GM23338 (cell line): ENCODE measurements at regions not wholly inside any gene's neighbourhood (a gene's known extent, or its start where the extent isn't known, plus 50 kb on each side); places are given as distances from the start of the nearest gene placed in this dataset.

Experiments
- CREB1 ChIP-seq: fragments of 250-450 bp; sonication (Bioruptor Pico); IDR thresholded peaks from 2 replicates; pipeline ENCODE4 v1.5.0; 2020; ENCODE audit warnings: low read depth, mild to moderate bottlenecking, moderate library complexity
- CTCF ChIP-seq, 2 experiments: fragments of 200-600 bp in 1 of 2; sonication (generic) in 1 of 2; conservative IDR thresholded peaks; 2 replicates each; pipeline versions ENCODE4 v1.5.1 to v1.6.1; 2016 to 2017; ENCODE audit warnings: antibody characterized with exemption in 2 of 2, low read depth in 2 of 2, mild to moderate bottlenecking in 2 of 2, moderate library complexity in 1 of 2
- ETS1 ChIP-seq: IDR thresholded peaks from 2 replicates; pipeline ENCODE4 v1.6.1; 2016; ENCODE audit warnings: antibody characterized with exemption
- EZH2 ChIP-seq: fragments of 200-600 bp; sonication (generic); IDR thresholded peaks from one replicate; pipeline ENCODE4 v1.8.0; 2017; ENCODE audit warnings: antibody characterized with exemption, mild to moderate bottlenecking, low read depth; ENCODE audit not compliant: unreplicated experiment
- EZH2phosphoT487 ChIP-seq: fragments of 200-600 bp; sonication (generic); IDR thresholded peaks from one replicate; pipeline ENCODE4 v1.8.1; 2018; ENCODE audit warnings: antibody characterized with exemption; ENCODE audit not compliant: unreplicated experiment
- JUNB ChIP-seq: IDR thresholded peaks from one replicate; pipeline ENCODE4 v1.6.1; 2016; ENCODE audit warnings: antibody characterized with exemption; ENCODE audit not compliant: unreplicated experiment
- POLR2AphosphoS5 ChIP-seq: IDR thresholded peaks from 2 replicates; pipeline ENCODE4 v1.6.1; 2016; ENCODE audit warnings: antibody characterized with exemption, low read depth
- STAT1 ChIP-seq: IDR thresholded peaks from one replicate; pipeline ENCODE4 v1.6.1; 2016; ENCODE audit warnings: antibody characterized with exemption; ENCODE audit not compliant: unreplicated experiment
- ZNF114 ChIP-seq: fragments of 250-450 bp; sonication (Bioruptor Pico); IDR thresholded peaks from 2 replicates; pipeline ENCODE4 v1.5.0; 2020; ENCODE audit warnings: mild to moderate bottlenecking, moderate library complexity
- ZNF331 ChIP-seq: fragments of 250-450 bp; sonication (Bioruptor Pico); IDR thresholded peaks from 2 replicates; pipeline ENCODE4 v1.5.0; 2020; ENCODE audit warnings: low read depth, mild to moderate bottlenecking, moderate library complexity
- ZNF462 ChIP-seq: fragments of 250-450 bp; sonication (Bioruptor Pico); IDR thresholded peaks from 2 replicates; pipeline ENCODE4 v1.5.0; 2020; ENCODE audit warnings: mild to moderate bottlenecking, moderate library complexity
- TF ChIP-seq, protein P1 (sequence below): IDR thresholded peaks from one replicate; pipeline ENCODE4 v1.6.1; 2018; ENCODE audit warnings: antibody characterized with exemption; ENCODE audit not compliant: unreplicated experiment

DNA sequence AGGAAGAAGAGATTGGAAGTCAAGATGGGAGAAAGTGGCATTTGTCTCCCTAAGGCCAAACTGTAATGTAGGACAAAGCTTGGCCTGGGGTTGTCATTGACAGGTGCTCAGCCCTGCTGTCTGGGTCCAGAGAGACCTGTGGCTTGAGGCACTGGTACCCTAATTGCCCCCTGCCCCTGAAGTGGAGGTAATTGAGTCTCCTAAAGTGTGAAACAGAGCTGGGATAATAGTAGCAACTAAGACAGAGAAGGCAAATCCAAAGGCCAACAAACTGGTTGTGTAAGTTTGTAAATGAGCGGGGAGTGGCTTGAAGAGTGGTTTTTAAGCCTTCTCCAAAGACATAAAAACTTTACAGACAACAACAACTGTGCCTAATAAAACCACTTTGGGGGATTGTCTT lies 264.2 kb upstream of the ROPN1 start:
- no peak for TF ChIP-seq CTCF (conservative IDR thresholded peaks at IDR 0.05; ENCODE audit: low read depth in 2 of 2)
- TF ChIP-seq POLR2AphosphoS5: no peak
- TF ChIP-seq EZH2: no peak
- TF ChIP-seq EZH2phosphoT487: no peak
- TF ChIP-seq, protein P1, sequence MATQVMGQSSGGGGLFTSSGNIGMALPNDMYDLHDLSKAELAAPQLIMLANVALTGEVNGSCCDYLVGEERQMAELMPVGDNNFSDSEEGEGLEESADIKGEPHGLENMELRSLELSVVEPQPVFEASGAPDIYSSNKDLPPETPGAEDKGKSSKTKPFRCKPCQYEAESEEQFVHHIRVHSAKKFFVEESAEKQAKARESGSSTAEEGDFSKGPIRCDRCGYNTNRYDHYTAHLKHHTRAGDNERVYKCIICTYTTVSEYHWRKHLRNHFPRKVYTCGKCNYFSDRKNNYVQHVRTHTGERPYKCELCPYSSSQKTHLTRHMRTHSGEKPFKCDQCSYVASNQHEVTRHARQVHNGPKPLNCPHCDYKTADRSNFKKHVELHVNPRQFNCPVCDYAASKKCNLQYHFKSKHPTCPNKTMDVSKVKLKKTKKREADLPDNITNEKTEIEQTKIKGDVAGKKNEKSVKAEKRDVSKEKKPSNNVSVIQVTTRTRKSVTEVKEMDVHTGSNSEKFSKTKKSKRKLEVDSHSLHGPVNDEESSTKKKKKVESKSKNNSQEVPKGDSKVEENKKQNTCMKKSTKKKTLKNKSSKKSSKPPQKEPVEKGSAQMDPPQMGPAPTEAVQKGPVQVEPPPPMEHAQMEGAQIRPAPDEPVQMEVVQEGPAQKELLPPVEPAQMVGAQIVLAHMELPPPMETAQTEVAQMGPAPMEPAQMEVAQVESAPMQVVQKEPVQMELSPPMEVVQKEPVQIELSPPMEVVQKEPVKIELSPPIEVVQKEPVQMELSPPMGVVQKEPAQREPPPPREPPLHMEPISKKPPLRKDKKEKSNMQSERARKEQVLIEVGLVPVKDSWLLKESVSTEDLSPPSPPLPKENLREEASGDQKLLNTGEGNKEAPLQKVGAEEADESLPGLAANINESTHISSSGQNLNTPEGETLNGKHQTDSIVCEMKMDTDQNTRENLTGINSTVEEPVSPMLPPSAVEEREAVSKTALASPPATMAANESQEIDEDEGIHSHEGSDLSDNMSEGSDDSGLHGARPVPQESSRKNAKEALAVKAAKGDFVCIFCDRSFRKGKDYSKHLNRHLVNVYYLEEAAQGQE: no peak
- no peak for TF ChIP-seq JUNB
- TF ChIP-seq CREB1 (CRISPR knock-in tag): no peak
- no peak for TF ChIP-seq ZNF462
- TF ChIP-seq ZNF331 (CRISPR knock-in tag): no peak
- TF ChIP-seq ETS1: no peak
- no peak for TF ChIP-seq STAT1
- no peak for TF ChIP-seq ZNF114 (CRISPR knock-in tag)
